Ascending aorta (tissue), 2 donors: ENCODE measurements at regions not wholly inside any gene's neighbourhood (a gene's known extent, or its start where the extent isn't known, plus 50 kb on each side); places are given as distances from the start of the nearest gene placed in this dataset.

Experiments used
- DNase-seq, 2 donors: peaks; one replicate each; pipeline ENCODE4 v3.0.0-alpha.2; 2019; ENCODE audit warnings: low spot score in 2 of 2
- H3K27ac ChIP-seq, 2 donors: fragments of 200-600 bp; sonication (generic); one replicate each; pipeline ENCODE4 v1.5.1; 2016 to 2017; ENCODE audit warnings: mild to moderate bottlenecking in 1 of 2
- H3K27me3 ChIP-seq: fragments of 200-600 bp; sonication (generic); one replicate; pipeline ENCODE4 v1.5.1; 2017
- H3K36me3 ChIP-seq, 2 donors: fragments of 200-600 bp; sonication (generic); one replicate each; pipeline ENCODE4 v1.5.1; 2016
- H3K4me1 ChIP-seq, 2 donors: fragments of 200-600 bp; sonication (generic); one replicate each; pipeline ENCODE4 v1.5.1; 2016 to 2017; ENCODE audit warnings: mild to moderate bottlenecking in 1 of 2
- H3K4me3 ChIP-seq, 2 donors: fragments of 200-600 bp; sonication (generic); one replicate each; pipeline ENCODE4 v1.5.1; 2016 to 2017; ENCODE audit warnings: mild to moderate bottlenecking in 1 of 2
- H3K9me3 ChIP-seq, 2 donors: fragments of 200-600 bp; sonication (generic); one replicate each; pipeline ENCODE4 v1.5.1; 2016
- CTCF ChIP-seq, 3 experiments: fragments of 200-600 bp in 2 of 3; fragments of 450-650 bp in 1 of 3; sonication (generic) in 2 of 3; IDR thresholded peaks; one replicate each; pipeline ENCODE4 v1.5.1; 2016 to 2019; ENCODE audit warnings: antibody characterized with exemption in 3 of 3, mild to moderate bottlenecking in 1 of 3, moderate library complexity in 1 of 3
- intact Hi-C: fragments of 100-400 bp; cut with DNase I; formaldehyde crosslinking; loops from one replicate; pipeline ENCODE4 v1.15.1; 2023

- H3K27ac ChIP-seq: no peak overlapping the region
- intact Hi-C loops: no loop called here
- H3K9me3 ChIP-seq: no peaks in the 10 kb centered on the region
- DNase-seq: no peak
- TF ChIP-seq CTCF (IDR thresholded peaks at IDR 0.05): no peak
- H3K4me1 ChIP-seq: no peaks in the 10 kb centered on the region
- H3K27me3 ChIP-seq: no peaks in the 10 kb centered on the region
- no peak overlapping the region for H3K4me3 ChIP-seq
- no peaks in the 10 kb centered on the region for H3K36me3 ChIP-seq
Observed at GRCh38 chrX:118167361-118167760, 50.8 kb upstream of the KLHL13 start.

GRCh38 chrX:118171356-118171755 lies 54.7 kb upstream of the KLHL13 start:
- intact Hi-C loops: no loop called here
- Histone ChIP-seq H3K36me3 (no peaks in the 10 kb centered on the region), H3K4me1 (no peaks in the 10 kb centered on the region), H3K27me3 (no peaks in the 10 kb centered on the region), H3K4me3 (no peak overlapping the region), H3K9me3 (no peaks in the 10 kb centered on the region), H3K27ac (no peak overlapping the region)
- no peak for DNase-seq
- no peak for TF ChIP-seq CTCF (IDR thresholded peaks at IDR 0.05)

- Histone ChIP-seq H3K27ac (no peak overlapping the region), H3K27me3 (no peaks in the 10 kb centered on the region), H3K4me1 (no peaks in the 10 kb centered on the region), H3K36me3 (no peaks in the 10 kb centered on the region), H3K9me3 (no peaks in the 10 kb centered on the region), H3K4me3 (no peak overlapping the region)
- DNase-seq: no peak
- intact Hi-C loops: no loop called here
- TF ChIP-seq CTCF (IDR thresholded peaks at IDR 0.05): no peak
Observed at GRCh38 chrX:118174516-118175098, 58.0 kb upstream of the KLHL13 start.

GRCh38 chrX:118177708-118178107 lies 61.1 kb upstream of the KLHL13 start:
- intact Hi-C loops: no loop called here
- Histone ChIP-seq H3K27me3 (no peaks in the 10 kb centered on the region), H3K27ac (no peak overlapping the region), H3K4me1 (no peaks in the 10 kb centered on the region), H3K9me3 (no peaks in the 10 kb centered on the region), H3K4me3 (no peak overlapping the region), H3K36me3 (no peaks in the 10 kb centered on the region)
- DNase-seq: no peak
- no peak for TF ChIP-seq CTCF (IDR thresholded peaks at IDR 0.05)

GRCh38 chrX:118178450-118178849 lies 61.8 kb upstream of the KLHL13 start:
- Histone ChIP-seq H3K4me1 (no peaks in the 10 kb centered on the region), H3K36me3 (no peaks in the 10 kb centered on the region), H3K4me3 (no peak overlapping the region), H3K27me3 (no peaks in the 10 kb centered on the region), H3K27ac (no peak overlapping the region), H3K9me3 (no peaks in the 10 kb centered on the region)
- no peak for TF ChIP-seq CTCF (IDR thresholded peaks at IDR 0.05)
- no peak for DNase-seq
- intact Hi-C loops: no loop called here

- no peaks in the 10 kb centered on the region for H3K4me1 ChIP-seq
- DNase-seq: no peak
- H3K36me3 ChIP-seq: no peaks in the 10 kb centered on the region
- H3K27me3 ChIP-seq: no peaks in the 10 kb centered on the region
- no peaks in the 10 kb centered on the region for H3K9me3 ChIP-seq
- intact Hi-C loops: no loop called here
- no peak overlapping the region for H3K4me3 ChIP-seq
- TF ChIP-seq CTCF (IDR thresholded peaks at IDR 0.05): no peak
- no peak overlapping the region for H3K27ac ChIP-seq
Observed at GRCh38 chrX:118179161-118179560, 62.6 kb upstream of the KLHL13 start.
